NCI-H510A (cell line): ENCODE measurements at regions not wholly inside any gene's neighbourhood (a gene's known extent, or its start where the extent isn't known, plus 50 kb on each side); places are given as distances from the start of the nearest gene placed in this dataset.

Experiments
- DNase-seq: peaks from one replicate; lab custom pipeline; 2025; lab: John Stamatoyannopoulos, UW

GRCh38 chr3:25000971-25001591 is 427.0 kb upstream of the RARB start:
- no peak for DNase-seq

DNA sequence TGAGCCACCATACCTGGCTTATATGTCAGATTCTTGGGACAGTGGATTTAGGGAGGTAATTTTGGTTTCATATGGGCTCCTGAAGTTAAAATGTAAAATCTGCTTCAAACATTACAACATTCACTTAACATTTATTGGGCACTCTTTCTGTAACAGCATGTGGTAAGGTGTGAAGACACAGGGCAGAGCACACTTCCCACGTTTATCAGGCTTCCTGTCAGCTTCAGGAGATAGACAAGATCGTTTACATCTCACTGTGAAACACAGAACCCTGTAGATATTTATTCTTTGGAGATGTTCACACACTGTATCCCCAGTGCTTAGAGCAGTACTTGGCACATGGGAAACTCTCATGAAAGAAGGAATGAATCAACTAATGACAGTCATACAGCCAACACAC is 426.0 kb upstream of the RARB start:
- no peak for DNase-seq

DNA sequence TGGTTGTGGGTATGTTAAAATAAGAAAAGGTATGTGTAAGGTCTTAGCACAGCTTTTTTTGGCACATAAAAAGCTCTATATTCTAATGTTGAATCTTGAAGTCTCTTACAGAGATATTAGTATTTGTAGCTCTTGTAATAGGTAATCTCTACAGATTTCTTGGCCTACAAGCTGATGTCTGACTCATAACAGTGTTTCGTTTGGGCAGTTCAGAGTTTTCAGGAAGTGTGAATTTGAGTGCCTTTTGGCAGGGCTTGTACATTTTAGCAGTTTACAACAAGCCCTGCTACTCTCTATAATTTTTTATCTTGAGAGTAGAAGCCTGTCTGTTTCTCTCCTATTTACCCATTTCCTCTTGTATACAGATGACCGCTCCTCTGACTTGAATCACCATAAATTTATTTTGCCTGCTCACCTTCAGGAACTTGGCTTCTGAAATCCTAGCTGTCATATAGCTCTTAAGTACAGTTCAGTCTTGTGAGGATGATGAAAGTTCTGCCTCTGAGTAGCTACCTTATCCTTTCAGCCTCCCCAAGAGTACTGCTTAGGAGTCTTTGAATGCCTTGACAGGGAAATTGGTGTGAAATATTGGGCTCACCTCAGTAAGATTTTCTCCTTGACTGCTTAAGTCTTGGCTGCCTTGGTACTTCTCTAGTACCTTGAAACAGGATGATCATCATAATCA is 419.9 kb upstream of the RARB start:
- DNase-seq = no peak

- DNase-seq = no peak
Observed at GRCh38 chr3:25009665-25010064, 418.4 kb upstream of the RARB start.

GRCh38 chr3:25015599-25015998 is 412.5 kb upstream of the RARB start:
- no peak for DNase-seq

DNA sequence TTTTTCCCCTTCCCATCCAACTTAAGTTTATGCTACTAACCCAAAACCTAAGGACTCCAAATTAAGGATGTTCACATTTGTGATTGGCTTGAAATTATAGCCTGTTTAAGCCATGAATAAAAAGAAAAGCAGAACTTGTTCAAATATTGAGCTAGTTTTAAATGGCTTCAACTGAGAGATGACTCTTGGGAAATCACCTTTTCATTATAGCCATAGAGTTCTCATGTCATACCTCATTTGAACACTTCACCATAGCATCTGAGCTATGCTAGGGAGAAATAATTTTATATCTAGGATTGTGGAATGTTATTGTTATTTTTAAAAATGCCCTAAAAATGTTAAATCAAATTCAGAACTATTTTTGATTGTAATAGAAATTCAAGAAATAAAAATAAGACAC is 409.2 kb upstream of the RARB start:
- DNase-seq = no peak

- DNase-seq = no peak
Observed at GRCh38 chr3:25019506-25019905, 408.6 kb upstream of the RARB start.

DNA sequence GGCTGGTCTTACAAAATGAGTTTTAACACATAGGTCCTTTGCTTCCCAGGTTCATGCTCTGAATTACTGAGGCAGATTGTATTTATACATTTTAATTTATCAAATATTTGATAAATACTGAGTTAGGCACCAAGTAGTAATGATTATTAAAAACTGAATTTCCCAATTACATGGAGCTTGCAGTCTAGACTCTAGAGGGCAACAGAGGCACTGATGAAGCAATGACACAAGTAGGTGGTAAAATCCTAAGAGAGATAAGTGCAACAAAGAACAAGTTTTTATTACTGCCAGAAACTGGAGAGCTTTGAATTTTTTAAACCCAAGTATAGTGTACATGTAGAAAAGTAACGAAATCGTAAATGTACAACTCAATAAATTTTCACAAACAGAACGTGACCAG is 406.2 kb upstream of the RARB start:
- DNase-seq = no peak

DNA sequence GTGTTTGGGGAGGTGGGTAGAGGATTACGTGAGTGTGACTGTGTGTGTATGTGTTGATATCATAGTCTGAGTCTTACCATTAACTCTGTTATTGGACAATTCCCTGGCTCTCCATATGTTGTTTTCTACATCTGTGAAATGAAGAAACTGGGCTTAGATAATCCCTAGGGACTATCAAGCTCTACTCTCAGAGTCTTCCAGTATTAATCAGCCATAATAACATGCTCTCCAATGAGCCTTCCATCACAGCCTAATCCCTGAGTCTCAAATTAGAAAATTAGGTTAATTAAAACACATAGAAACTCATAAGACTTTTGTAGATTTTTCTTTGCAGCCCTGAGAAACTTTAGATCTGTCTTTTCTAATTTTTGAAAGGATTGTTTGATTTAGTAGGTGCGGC is 404.2 kb upstream of the RARB start:
- DNase-seq = no peak

DNA sequence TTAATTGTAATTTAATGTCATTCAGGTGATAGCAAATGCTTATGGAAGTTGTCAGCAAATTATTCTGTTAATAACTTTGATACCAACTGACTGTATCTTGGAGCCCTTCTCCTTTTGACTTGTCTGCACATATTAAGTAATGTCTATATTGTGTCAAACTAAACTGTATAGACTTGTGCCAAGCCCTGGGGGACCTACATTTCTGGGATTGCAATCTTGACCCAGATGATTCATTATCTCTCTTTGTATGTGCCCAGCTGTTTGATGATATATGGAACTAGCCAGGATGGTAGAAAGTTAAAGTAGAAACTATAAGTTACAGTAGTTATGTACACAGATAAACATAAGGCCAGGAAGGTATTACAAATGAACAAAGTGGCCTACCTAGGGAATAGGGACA is 402.8 kb upstream of the RARB start:
- DNase-seq = no peak

DNA sequence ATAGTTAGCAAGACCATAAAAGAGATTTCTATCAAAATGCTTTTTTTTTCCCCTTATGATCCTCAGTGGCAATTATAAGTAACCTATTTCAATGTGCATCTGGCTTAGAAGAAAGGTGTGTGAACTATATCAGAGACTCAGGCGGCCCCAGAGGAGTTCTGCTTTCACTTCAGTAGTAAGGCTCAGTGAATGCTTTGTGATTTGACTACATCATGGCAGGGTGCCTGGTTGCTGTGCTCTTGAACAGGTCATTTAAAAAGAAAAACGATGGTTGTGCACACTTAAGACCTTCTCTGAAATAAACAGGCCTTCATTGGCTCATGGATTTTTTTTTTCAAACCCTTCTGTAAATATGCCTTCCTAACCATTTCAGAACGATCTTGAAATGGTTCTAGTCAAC is 400.4 kb upstream of the RARB start:
- DNase-seq = no peak

DNA sequence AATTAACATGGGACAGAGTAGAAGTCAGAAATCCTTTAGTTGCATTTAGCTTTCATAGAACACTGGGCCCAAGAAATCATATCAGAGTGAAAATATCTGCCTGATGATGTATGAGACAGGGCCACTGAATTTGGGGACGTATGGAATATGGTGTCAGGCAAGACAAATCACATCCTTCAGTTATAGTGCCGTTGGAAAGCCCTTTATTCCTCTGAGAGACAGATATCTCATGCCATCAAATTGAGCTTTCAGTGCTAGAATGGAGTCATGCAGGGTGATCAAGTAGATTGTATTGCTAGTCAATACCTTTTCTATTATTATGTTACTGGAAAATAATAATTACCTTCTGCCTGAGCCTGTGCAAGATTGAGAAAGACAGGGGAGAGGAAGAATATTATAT is 398.2 kb upstream of the RARB start:
- no peak for DNase-seq

- no peak for DNase-seq
Observed at GRCh38 chr3:25032344-25032743, 395.7 kb upstream of the RARB start.

DNA sequence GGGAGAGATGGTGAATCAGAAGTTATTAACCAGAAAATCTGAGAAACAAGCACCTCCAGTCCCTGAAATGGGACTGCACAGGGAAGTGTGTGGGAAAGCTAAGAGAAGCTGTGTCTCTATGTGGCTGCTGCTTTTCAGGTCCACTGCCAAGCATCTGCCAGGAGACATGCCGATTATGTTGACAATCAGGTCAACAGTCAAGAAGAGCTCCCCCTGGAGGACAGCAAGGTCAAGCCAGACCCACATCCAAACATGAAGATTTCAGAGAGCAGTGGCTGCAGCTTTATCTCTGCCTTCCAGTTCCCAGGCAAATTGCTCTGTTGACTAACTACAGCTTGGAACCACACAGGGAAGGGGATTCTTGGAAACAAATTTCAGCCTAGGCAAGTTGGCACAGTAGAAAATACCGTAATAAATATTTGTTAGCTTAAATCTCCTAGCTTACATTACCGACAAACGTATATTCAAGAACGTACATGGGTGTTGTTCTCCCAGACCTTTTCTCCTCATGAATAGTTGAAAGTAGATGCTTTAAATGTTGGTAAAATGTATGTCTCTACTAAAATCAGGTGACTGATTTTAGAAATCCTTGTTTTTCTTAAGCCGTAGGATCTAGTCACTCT is 394.5 kb upstream of the RARB start:
- DNase-seq = peak; percentile 1

DNA sequence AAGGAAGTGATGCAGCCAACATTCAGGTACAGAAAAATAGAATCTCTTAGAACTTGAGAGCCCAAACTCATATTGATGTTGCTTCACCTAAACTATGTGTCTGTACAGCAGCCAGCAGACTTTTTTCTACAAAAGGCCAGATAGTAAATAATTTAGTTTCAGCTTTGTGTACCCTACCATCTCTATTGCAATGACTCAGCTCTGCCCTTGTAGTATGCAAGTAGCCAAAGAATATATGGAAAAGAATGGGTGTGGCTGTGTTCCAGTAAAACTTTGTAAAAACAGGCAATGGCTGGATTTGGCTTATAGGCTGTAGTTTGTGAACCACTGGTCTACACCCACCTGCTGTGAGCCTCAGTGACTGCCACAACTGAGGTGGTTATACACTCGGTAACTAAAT is 392.5 kb upstream of the RARB start:
- DNase-seq = no peak

GRCh38 chr3:25036633-25037032 is 391.4 kb upstream of the RARB start:
- no peak for DNase-seq

GRCh38 chr3:25037049-25037547 is 391.0 kb upstream of the RARB start:
- no peak for DNase-seq

DNA sequence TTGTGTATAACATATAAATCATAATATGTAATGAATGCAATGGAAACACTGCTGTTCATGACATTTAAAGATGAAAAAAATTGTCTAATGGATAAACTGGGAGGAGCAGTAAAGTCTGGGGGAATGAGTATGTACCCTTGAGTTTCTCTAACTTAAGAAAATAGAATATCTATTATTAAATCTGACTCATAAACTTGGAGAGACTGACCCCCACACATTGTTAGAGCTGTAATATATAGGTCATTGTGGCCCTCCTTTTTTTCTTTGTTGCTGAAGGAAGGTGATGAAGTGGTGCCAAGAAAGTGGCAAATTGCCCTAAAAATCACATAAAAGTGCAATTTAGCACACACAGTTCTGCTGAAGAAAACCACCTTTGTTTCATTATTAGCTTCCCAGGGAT is 389.8 kb upstream of the RARB start:
- no peak for DNase-seq

- no peak for DNase-seq
Observed at GRCh38 chr3:25038922-25039321, 389.1 kb upstream of the RARB start.

DNA sequence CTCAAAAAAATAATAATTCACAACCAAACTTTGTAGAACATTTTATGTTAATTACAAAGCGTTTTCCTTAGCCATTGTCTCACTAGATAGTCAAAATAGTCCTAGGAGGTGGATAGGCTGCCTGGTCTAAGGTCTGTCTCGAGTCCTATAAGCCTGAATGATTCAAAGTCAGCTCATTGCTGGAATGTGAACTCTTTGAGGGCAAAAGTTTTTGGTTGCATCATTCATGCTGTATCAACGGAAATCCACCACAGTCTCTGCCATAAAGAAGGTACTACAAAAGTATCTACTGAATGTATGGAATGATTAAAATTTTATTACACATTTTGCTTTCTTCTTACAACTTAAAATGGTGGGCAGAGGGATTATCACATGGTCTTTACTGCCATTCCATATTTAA is 387.3 kb upstream of the RARB start:
- no peak for DNase-seq

GRCh38 chr3:25041871-25042584 is 386.0 kb upstream of the RARB start:
- no peak for DNase-seq

GRCh38 chr3:25043177-25043576 is 384.9 kb upstream of the RARB start:
- DNase-seq = no peak

DNA sequence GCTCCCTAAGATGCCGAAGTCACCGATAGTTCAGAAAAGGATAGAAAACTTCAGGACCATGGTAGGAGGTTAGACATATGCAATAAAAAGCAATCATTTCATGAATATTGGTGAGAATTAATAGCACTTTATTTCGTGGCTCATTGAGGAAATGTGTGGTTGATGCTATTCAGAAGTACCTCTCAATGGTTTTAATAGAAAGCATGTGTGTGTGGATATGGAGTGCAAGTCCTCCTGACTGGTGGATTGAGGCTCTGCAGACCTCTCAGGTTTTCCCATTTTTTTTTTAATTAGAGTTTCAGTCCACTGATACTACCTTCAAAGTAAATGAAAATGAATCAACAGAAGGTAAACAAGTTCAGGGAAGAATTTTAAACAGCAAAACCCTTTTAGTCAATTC is 384.3 kb upstream of the RARB start:
- DNase-seq = no peak
